ENCODE measurements at regions not wholly inside any gene's neighbourhood (a gene's known extent, or its start where the extent isn't known, plus 50 kb on each side); places are given as distances from the start of the nearest gene placed in this dataset.
"Not testable (repeated sequence)": the region's sequence is repeated elsewhere in the genome, so short reads cannot be mapped to it uniquely, and the experiment has no call there.

DNA sequence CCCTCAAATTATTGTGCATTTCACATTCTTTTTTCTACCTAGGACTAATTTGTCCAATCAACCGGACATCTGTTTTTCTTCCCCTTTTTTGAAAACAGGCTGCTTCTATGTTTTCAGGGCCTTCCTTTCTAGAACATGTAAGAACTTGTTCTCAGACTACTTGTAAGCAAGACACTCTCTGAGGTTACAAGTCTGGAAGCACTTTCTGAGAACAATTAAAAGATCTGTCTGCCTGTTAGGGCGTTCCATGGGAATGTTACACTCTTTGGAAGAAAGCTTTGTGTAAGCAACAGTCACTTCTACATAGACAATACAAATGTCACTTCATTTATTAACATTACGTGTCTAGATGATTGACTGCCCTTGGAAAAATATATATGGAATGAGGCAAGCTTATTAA is 50.9 kb upstream of the HSPB3 start:
- DNase-seq = no peak

DNA sequence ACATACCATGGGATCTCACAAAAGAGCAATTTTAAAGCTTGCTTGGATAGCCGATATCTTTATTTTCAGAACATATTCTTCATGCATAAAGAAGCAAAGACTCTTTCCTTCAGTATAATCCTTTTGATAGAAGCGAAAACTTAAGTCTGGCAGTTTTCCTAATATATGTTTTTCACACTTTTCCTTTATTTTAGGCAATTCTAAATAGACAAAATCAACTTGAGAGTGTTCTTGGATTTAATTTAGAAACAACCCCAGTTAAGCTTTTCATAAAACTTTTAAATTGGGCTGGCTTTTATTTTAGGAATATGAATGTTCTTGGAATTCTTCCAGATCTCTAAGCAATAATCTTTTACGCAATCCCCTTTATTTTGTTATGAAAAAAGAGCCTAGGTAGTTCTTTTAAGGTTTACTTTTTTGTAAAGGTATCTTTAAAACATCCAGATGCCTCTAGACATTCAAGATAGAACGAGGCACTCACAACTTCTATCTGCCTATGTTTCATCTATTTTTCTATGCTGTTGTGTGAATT is 51.5 kb upstream of the HSPB3 start:
- DNase-seq = no peak

DNA sequence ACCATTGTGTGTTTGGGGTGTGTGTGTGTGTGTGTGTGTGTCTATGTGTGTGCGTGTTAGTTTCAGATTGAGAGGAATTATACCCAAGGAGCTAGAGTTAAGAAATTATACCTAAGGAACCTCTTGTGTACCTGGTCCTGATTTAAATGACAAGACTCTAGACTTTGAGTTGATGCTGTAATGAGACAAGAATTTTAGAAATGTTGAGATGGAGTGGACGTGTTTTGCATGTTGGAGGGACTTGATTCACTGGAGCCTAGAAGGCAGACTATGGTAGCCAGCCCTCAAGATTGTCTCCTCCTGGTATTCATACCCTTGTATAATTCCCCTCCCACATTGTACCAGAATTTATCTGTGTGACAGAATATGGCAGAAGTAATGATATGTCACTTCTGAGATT is 52.4 kb upstream of the HSPB3 start:
- DNase-seq = no peak

DNA sequence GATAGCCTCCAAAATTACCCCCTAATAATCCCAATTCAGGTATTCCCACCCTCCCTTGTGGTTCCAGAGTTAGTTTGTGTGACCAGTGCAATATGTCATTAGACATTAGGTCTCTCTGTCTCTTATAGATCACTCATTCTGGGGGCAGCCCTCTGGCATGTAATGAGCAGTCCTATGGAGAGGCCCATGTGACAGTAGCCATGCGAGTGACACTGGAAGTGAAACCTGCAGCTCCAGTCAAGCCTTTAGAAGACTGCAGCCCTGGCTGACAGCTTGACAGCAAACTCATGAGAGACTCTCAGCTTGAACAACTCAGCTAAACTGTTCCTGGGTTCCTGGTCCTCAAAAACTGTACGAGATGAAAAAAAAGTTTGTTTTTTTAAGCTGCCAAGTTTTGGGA is 54.0 kb upstream of the HSPB3 start:
- DNase-seq = no peak

DNA sequence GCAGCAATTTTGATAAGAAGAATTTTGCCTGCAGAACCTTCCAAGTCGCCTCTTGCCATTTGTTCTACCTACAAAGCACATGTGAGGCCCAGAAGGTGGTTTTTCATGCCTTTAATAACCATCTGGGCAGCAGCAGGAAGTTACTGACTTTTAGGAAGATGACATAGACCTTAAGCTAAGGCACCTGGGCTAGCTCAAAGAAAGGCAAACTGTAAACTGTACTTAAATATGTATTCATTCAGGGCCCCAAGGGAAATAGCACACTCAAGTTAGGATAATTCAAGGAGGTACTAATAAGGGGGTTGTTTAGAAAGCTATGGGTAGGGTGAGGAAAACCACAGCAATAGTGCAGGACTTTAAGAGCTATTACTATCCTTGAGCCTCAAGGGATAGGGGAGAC is 57.3 kb upstream of the HSPB3 start:
- DNase-seq = no peak

DNA sequence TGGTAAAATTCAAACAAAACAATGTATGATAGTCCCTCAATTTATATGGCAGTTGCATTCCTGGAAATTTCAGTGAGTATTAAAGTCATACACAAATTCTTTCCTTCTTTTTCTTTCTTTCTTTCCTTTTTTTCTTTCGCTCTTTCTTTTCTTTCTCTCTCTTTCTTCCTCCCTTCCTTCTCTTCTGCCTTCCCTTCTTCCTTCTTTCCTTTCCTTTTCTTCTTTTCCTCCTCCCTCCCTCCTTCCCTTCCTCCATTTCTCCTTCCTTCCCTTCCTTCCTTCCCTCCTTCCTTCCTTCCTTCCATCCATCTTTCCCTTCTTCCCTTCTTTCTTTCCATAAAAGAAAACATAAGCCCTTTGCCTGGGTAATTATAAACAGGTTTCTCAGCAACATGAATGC is 58.1 kb upstream of the HSPB3 start:
- no peak for DNase-seq

DNA sequence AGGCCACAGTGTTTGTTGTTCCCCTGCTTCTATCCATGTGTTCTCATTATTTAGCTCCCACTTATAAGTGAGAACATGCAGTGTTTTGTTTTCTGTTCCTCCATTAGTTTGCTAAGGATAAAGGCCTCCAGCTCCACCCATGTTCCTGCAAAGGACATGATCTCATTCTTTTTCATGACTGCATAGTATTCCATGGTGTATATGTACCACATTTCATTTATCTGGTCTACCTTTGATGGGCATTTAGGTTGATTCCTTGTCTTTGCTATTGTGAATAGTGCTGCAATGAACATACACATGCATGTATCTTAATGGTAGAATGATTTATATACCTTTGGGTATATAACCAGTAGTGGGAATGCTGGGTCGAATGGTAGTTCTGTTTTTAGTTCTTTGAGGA is 62.5 kb upstream of the HSPB3 start:
- not testable (repeated sequence) for DNase-seq

DNA sequence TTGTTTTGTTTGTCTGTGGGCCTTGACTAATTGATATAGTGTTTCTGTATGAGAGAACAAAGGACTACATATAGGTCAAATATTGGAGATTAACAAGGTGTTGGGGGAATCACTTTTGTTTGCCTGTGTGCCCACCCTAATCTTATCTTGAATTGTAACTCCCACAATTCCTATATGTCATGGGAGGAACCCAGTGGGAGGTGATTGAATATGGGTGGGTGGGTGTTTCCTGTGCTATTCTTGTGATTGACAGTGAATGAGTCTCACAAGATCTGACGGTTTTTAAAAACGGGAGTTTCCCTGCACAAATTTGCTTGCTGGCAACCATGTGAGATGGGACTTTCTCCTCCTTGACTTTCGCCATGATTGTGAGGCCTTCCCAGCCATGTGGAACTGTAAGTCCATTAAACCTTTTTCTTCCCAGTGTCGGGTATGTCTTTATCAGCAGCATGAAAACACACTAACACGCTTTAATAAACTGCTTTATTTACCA is 64.9 kb upstream of the HSPB3 start:
- no peak for DNase-seq

DNA sequence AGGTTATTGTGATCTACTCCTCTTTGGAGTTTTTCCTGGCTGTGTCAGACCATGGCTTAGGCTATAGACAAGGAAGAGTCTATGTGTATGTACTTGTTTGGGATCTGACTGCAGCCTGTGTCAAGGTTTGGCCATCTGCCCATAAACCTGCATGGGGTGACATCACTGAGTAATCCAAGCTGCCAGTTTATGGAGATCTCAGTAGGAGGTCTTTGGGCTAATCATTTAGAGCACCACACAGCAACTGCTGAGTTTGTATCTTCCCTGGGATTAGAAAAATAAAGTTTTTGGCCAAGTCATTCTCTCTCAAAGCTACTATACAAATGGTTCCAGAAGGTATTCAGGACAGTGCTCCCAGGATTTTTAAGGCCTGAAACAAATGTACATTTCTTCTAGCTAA is 65.5 kb upstream of the HSPB3 start:
- peak in 1 of 2 experiments; percentile 33 for DNase-seq

DNA sequence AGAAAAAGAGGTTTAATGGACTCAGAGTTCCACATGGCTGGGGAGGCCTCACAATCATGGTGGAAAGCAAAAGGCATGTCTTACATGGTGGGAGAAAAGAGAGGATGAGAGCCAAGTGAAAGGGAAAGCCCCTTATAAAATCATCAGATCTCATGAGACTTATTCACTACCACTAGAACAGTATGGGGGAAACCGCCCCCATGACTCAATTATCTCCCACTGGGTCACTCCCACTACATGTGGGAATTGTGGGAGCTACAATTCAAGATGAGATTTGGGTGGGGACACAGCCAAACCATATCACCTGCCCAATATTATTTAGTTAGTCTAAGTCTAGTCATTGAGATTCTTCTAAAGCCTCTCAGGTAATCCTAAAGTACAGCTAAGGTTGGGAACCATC is 66.1 kb upstream of the HSPB3 start:
- DNase-seq = not testable (repeated sequence)

DNA sequence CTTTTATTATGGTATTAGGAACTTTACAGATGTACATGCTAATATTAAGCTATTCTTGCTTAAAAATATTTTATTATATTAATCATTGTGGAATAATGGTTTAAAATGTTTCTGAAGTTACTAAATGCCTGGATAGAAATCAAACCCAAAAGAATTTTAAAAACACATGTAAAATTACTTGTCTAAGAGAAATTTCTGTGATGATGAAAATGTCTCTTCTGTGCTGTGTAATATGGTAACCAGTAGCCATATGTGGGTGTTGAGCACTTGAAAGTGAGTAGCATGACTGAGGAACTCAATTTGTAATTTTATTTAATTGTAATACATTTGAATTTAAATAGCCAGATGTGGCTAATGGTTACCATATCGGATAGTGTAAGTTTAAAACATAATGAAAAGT is 66.7 kb upstream of the HSPB3 start:
- DNase-seq = no peak

DNA sequence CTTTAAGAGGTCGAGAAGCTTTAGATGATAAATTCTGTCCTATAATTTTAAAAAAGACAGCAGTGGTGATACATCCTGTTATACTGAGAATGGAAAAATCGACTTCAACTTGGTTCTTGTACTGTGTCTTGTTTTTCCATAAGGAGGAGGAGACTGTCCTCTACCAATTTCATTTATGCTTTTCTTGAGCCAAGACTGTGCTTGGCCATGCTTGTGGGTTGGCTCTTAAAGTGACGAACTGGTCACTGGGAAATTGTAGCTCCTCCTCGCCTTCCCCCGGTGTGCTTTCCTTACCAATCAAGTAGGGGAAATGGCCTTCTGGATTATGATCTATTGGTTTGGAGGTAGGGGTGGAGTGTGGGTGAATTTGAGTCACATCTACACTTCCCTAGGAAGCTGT is 67.1 kb upstream of the HSPB3 start:
- DNase-seq = no peak

DNA sequence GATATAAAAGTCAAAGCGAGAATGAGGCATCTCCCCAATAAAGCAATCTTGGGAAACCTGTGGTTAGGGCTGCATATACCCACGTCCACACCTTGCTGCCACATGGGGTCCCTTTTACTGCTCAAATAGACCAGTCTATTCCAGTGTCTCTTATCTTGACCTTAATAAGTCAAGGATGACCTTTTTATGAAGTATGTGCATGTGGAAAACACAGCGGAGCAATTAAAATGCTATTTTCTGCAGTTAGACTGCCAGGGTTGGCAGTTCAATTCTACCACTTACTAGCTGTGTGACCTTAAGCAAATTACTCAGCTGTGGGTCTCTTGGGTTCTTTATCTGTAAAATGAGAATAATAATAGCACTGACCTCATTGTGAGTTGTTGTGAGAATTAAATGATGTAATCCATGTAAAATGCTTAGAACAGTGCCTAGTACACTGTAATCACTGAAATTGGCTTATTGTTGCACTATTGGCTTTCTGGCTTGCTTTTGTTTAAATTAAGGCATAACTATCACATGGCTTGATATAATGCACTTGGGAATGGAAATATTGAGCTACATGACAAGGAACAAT is 67.8 kb upstream of the HSPB3 start:
- no peak for DNase-seq

DNA sequence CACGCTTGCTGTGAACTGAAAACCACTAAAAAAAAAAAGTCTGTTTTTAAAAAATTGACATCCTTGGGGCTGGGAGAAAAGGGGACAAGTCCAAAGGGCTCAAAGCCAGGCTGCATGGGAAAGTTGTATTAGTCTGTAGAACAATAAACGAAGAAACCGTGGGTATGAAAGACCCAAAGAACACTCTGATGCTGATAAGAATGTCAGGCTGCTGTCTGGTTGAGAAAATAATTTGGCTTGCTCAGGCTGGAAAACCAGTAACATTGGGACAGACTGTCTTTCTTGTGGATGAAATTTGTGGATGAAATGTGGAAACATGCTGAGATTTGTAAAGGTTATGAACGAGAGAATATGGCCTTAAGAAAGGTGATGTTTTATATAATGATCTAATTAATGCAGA is 68.5 kb upstream of the HSPB3 start:
- no peak for DNase-seq

DNA sequence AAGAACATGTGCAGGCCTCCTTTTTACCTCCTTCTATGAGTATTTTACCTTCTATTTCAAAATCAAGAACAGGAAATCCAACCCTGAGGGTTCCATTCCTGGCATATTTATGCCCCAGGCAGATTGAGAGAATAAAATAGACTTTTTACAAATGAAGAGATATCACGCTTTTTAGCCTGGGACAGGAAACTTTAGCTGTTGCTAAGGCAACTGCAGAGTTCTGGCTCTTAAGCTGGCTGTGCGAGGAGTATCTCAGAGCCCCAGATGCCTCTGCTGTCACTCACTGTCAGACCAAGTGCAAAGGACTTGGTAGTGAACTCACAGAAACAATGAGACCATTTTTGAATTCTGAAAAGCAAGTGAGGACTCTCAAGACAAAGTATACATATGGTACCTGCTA is 69.5 kb upstream of the HSPB3 start:
- DNase-seq = no peak

DNA sequence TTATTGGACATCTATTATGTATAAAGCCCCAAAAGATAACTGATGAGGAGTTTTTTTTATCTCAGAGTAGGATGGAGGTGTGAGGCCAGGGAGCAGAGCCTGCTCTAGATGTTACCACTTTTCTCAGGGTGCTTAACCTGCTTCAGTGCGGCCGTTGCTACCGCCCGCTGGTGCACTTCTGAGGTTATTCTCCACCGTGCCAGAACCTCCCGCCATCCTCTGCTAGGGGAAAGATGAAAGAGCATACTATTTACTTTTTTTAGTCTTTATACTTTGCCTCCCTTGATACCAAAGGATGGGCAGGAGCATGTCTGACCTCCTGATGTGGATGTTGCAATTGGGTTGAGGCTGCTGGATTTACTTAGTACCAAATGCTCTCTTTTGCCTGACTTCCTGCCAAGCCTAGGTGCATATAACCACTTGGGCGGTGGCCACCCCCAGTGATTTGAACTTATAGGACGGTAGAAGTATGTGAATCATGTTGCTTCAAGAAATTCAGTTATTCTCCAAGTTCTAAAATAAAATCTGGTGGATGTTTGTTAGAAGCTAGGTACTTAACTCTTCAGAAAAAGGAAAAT is 71.1 kb upstream of the HSPB3 start:
- no peak for DNase-seq

DNA sequence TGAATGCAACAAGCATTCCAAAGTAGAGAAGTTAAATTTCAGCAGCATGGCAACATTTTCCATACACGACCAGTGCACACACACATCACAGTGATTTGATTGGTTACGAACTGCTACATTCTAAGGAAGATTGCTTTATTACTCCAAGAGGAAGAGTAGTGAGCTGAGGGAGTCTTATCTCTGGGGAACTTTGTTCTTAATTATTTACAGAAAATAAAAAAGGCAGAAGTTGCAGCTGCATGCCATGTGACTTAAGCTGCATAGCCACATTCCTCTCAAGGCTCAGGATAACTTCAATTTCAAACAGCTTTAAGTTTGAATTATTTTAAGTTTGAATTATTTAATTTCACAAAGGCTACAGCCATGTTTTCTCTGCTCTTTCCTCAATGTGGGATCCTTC is 71.6 kb upstream of the HSPB3 start:
- no peak for DNase-seq

DNA sequence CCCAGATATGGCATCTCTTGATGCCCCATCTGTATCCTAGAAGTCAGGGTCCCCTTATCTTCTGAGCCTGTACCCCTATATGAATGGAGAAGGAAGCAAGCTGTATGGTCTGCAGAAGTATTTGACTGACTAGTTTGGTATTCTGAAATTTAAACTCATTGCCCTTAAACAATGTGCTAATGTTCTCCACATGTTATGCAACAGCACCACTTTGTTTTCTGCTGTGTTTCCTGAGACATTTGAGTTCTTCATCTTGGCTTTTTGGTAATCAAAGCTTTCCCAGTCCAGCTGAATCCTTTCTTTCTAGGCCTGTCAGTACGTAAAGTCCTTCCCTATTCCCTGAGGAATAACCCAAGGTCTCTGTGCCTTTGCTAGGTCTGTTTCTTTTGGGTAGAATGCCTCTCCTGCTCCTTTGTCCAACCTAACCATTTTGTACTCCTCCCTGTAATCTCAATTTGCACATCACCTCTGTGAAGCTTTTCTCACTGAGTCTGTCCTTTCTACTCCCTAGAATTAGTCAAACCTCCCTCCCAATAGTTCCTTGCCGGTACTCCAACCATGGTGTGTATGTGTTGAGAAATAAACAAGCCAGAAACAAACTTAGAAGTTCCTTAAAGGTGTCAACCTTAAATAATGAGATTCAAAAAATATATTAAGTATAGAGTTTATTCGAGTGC is 72.1 kb upstream of the HSPB3 start:
- DNase-seq = no peak

DNA sequence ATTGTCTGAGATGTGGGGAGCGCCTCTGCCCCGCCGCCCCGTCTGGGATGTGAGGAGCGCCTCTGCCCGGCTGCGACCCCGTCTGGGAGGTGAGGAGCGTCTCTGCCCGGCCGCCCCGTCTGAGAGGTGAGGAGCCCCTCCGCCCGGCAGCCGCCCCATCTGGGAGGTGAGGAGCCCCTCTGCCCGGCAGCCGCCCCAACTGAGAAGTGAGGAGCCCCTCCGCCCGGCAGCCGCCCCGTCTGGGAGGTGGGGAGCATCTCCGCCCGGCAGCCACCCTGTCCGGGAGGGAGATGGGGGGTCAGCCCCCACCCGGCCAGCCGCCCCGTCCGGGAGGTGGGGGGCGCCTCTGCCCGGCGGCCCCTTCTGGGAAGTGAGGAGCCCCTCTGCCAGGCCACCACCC is 70.9 kb upstream of the ARL15 start:
- DNase-seq = not testable (repeated sequence)

DNA sequence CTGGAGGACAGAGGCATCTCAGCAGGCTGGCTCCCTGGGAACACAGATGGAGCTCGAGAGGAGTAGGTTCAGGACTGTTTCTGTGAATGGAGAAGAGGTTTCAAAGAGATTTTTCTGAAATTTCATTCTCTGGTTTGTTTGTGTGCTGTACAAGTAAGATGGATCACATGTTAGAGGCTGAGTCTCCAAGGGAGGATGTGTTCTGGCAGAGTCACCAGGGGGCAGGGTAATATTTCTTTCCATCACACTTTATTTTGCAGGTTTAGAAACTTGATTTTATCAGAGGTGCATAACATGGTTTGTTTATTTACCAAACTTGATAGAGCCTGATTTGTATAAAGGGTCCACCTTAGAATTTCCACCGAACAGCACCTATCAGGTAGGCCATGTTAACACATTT is 69.2 kb upstream of the ARL15 start:
- no peak for DNase-seq

DNA sequence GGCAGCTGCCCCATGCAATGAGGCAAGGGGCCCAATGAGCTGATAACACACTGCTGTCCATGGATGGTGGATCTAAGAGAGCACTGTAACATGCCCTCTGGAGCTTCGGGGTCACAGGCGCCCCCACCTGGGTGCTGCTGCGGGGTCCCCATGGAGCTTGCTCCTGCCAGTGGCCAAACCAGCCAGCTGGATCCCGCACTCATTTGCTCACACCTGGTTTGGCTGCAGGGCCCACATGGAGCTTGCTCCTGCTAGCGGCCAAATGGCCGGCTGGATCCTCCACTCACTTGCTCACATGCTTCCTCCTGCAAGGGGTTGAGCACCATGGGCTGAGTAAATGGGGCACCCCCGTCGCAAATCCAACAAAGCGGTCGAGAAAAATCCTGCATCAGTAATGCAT is 68.3 kb upstream of the ARL15 start:
- no peak for DNase-seq

DNA sequence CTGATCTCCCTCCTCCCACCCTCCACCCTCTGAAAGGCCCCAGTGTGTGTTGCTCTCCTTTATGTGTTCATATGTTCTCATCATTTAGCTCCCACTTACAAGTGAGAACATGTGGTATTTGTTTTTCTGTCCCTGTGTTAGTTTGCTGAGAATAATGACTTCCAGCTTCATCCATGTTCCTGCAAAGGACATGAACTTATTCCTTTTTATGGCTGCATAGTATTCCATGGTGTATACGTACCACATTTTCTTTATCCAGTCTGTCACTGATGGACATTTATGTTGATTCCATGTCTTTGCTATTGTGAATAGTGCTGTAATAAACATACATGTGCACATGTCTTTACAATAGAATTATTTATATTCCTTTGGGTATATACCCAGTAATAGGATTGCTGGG is 67.0 kb upstream of the ARL15 start:
- DNase-seq = not testable (repeated sequence)

DNA sequence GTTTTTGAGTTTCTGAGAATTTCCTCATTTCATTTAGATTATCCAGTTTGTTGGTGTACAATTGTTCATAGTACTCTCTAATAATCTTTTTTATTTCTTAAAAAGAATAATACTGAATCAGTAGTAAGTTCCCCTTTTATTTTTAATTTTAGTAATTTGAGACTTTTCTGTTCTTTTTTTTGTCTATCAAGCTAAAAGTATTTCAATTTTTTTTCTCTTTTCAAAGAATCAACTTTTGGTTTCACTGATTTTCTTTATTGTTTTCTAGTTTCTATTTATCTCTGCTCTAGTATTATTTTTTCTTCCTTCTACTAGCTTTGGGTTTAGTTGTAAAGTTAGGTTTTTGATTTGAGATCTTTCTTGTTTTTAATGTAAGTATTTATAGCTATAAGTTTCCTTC is 60.6 kb upstream of the ARL15 start:
- no peak for DNase-seq

DNA sequence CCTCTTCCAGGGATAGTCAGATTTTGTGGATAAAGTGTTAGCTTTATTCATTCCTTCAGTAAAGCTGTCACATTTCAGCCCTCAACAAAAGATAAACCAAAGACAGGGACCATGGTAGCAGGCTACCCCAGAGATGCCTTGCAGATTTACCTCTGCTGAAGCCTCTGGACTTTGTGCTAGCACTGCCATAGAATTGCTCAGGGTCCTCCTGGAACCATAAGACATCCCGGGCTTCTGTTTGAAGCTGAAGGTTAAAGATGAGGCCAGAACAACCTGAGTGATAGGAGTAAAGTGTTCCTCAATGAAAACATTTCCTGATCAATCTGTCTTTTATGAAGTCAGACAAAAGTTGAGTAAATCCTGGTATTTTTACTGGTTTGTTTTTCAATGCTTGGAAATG is 57.5 kb upstream of the ARL15 start:
- DNase-seq = no peak

DNA sequence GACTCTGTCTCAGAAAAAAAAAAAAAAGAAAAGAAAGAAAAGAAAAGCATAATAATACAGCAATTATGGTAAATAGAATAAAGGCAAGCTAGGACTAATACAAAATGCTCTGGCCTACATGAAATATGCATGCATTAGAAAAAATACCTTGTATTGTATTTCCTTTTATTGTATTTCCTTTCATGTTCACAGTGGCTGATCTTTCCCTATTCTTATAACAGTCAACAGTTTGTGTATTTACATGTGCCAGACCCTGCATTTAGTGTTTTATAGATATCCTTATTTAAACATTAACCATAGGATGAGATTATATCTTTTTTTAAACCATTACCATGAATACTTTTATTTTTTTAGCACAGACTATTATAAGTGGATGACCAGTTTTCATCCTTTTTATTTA is 56.3 kb upstream of the ARL15 start:
- DNase-seq = no peak

All from SW 1271 (cell line).